Endothelial cell of umbilical vein (primary cell): ENCODE measurements at regions not wholly inside any gene's neighbourhood (a gene's known extent, or its start where the extent isn't known, plus 50 kb on each side); places are given as distances from the start of the nearest gene placed in this dataset.

Source experiments
- BruUV-seq: library from RNA; stranded (reverse); fragments of 400-500 nt; replicated peaks from 2 replicates; lab custom pipeline; 2021; lab: Mats Ljungman, UMichigan
- CTCF ChIA-PET: fragments of 300-600, 350-600 bp; sonication (Branson Sonifier 250); formaldehyde crosslinking; loops from one replicate; lab custom pipeline; 2021; ENCODE audit warnings: antibody characterized with exemption, inconsistent platforms; lab: Charles Lee
- POLR2A ChIA-PET: fragments of 300-600, 350-600 bp; sonication (Branson Sonifier 250); formaldehyde crosslinking; loops from one replicate; lab custom pipeline; 2021; ENCODE audit warnings: antibody characterized with exemption, inconsistent platforms; lab: Charles Lee
- DNase-seq: peaks from one replicate; pipeline ENCODE4 v3.0.0-alpha.2; 2011; ENCODE audit warnings: low read depth, low spot score
- FAIRE-seq: peaks from 2 replicates; lab custom pipeline; 2011; peaks lifted over from hg19 to GRCh38; lab: Jason Lieb, UNC
- H2AFZ ChIP-seq: 2 replicates; pipeline ENCODE4 v1.6.0; 2012; ENCODE audit warnings: low read depth, low read length, control low read depth, inconsistent platforms
- H3K27ac ChIP-seq: 2 replicates; pipeline ENCODE4 v1.5.1; 2011; ENCODE audit warnings: low read depth, mild to moderate bottlenecking, control low read depth, low read length, moderate library complexity; ENCODE audit not compliant: insufficient read depth
- H3K27me3 ChIP-seq, 2 experiments: 2 replicates each; pipeline versions ENCODE4 v1.6.0 to v1.6.1; 2011; ENCODE audit warnings: low read length in 2 of 2, mixed read lengths in 1 of 2; ENCODE audit not compliant: control insufficient read depth in 2 of 2, insufficient read depth in 2 of 2
- H3K36me3 ChIP-seq, 2 experiments: 2 replicates in 1 of 2; 3 replicates in 1 of 2; pipeline ENCODE4 v1.5.1; 2011; ENCODE audit warnings: low read length in 2 of 2, mild to moderate bottlenecking in 1 of 2, moderate library complexity in 1 of 2; ENCODE audit not compliant: control insufficient read depth in 2 of 2, insufficient read depth in 2 of 2; ENCODE audit errors: extremely low read depth in 1 of 2
- H3K4me1 ChIP-seq: 3 replicates; pipeline ENCODE4 v1.5.1; 2011; ENCODE audit warnings: mild to moderate bottlenecking, low read length; ENCODE audit not compliant: control insufficient read depth, insufficient read depth; ENCODE audit errors: extremely low read depth
- H3K4me2 ChIP-seq: 2 replicates; pipeline ENCODE4 v1.6.1; 2011; ENCODE audit warnings: low read length, control low read depth, mixed read lengths; ENCODE audit not compliant: insufficient read depth
- H3K4me3 ChIP-seq, 3 experiments: fragments of 200-600 bp in 1 of 3; sonication (generic), shearing (Covaris generic) in 1 of 3; replicated peaks in 1 of 3; 2 replicates each; pipeline ENCODE4 v1.5.1; 2011 to 2016; ENCODE audit warnings: control low read depth in 3 of 3, low read length in 3 of 3, mild to moderate bottlenecking in 2 of 3, inconsistent platforms in 1 of 3, low read depth in 1 of 3, moderate library complexity in 1 of 3; ENCODE audit not compliant: insufficient read depth in 1 of 3
- H3K79me2 ChIP-seq: 2 replicates; pipeline ENCODE4 v1.6.0; 2012; ENCODE audit warnings: low read length, inconsistent platforms; ENCODE audit not compliant: control insufficient read depth, insufficient read depth
- H3K9ac ChIP-seq: replicated peaks from 2 replicates; pipeline ENCODE3; 2011; ENCODE audit warnings: low read length, control low read depth; ENCODE audit not compliant: insufficient read depth; ENCODE audit errors: extremely low read depth
- H3K9me1 ChIP-seq: replicated peaks from 3 replicates; pipeline ENCODE4 v1.6.0; 2011; ENCODE audit warnings: mild to moderate bottlenecking, low read length; ENCODE audit not compliant: control insufficient read depth, insufficient read depth; ENCODE audit errors: extremely low read depth
- H3K9me3 ChIP-seq: replicated peaks from 2 replicates; pipeline ENCODE4 v1.5.1; 2012; ENCODE audit warnings: low read length, inconsistent platforms; ENCODE audit not compliant: control insufficient read depth, insufficient read depth
- H4K20me1 ChIP-seq: replicated peaks from 2 replicates; pipeline ENCODE3; 2011; ENCODE audit warnings: mild to moderate bottlenecking, low read length; ENCODE audit not compliant: control insufficient read depth, insufficient read depth; ENCODE audit errors: extremely low read depth
- CTCF ChIP-seq, 2 donors: IDR thresholded peaks; 1 replicate in 1 of 2; 2 replicates in 1 of 2; pipeline ENCODE4 v1.5.1; 2011; ENCODE audit warnings: low read length in 2 of 2, mild to moderate bottlenecking in 2 of 2, moderate library complexity in 2 of 2, control low read depth in 1 of 2, inconsistent platforms in 1 of 2, low read depth in 1 of 2; ENCODE audit not compliant: insufficient read depth in 1 of 2; ENCODE audit errors: extremely low read depth in 1 of 2
- EZH2 ChIP-seq: IDR thresholded peaks from 2 replicates; pipeline ENCODE4 v1.6.1; 2012; ENCODE audit warnings: borderline replicate concordance, low read depth, mild to moderate bottlenecking, moderate library complexity, low read length, inconsistent platforms; ENCODE audit not compliant: severe bottlenecking
- FOS ChIP-seq: IDR thresholded peaks from 2 replicates; pipeline ENCODE4 v1.6.1; 2011; ENCODE audit warnings: mild to moderate bottlenecking, low read length, moderate library complexity, borderline replicate concordance; ENCODE audit not compliant: insufficient read depth
- GATA2 ChIP-seq: IDR thresholded peaks from 2 replicates; pipeline ENCODE4 v1.7.0; 2011; ENCODE audit warnings: low read depth, mild to moderate bottlenecking, moderate library complexity, mixed read lengths, low read length; ENCODE audit not compliant: insufficient read length, insufficient read depth
- JUN ChIP-seq: IDR thresholded peaks from 2 replicates; pipeline ENCODE4 v1.6.1; 2011; ENCODE audit warnings: borderline replicate concordance, low read depth; ENCODE audit not compliant: insufficient read length, insufficient read depth
- MAX ChIP-seq: IDR thresholded peaks from 2 replicates; pipeline ENCODE4 v1.6.1; 2011; ENCODE audit not compliant: insufficient read depth, insufficient read length
- MYC ChIP-seq: IDR thresholded peaks from one replicate; pipeline ENCODE4 v1.6.1; 2011; ENCODE audit warnings: mild to moderate bottlenecking, low read depth, low read length
- POLR2A ChIP-seq: IDR thresholded peaks from 2 replicates; pipeline ENCODE4 v1.6.1; 2012; ENCODE audit warnings: low read depth, mild to moderate bottlenecking, control low read depth, low read length
- POLR2AphosphoS5 ChIP-seq: IDR thresholded peaks from 2 replicates; pipeline ENCODE4 v1.6.1; 2012; ENCODE audit warnings: low read depth, mild to moderate bottlenecking, control low read depth, low read length, moderate library complexity; ENCODE audit not compliant: insufficient read depth
- dilution Hi-C: fragments of 300-500 bp; cut with MboI; formaldehyde crosslinking; loops from one replicate; pipeline ENCODE4 v1.15.0; 2019; ENCODE audit warnings: low sequenced_read_pairs; ENCODE audit not compliant: extremely low pct_ligation_motif_present
- intact Hi-C: fragments of 100-400 bp; cut with micrococcal nuclease; formaldehyde crosslinking; loops from one replicate; pipeline ENCODE4 v1.10.0; 2022

- H3K9me1 ChIP-seq, result no peaks in the 10 kb centered on the region
- H3K4me1 ChIP-seq, result no peaks in the 10 kb centered on the region
- no peaks in the 10 kb centered on the region for H3K9me3 ChIP-seq
- DNase-seq (no peak), FAIRE-seq (no peak)
- TF ChIP-seq GATA2 (no peak), POLR2A (no peak), EZH2 (no peak), MYC (no peak), FOS (no peak), CTCF (IDR thresholded peaks at IDR 0.05; ENCODE audit: extremely low read depth in 1 of 2, insufficient read depth in 1 of 2, low read depth in 1 of 2, low read length in 2 of 2) (no peak), MAX (no peak), JUN (no peak), POLR2AphosphoS5 (no peak)
- CTCF ChIA-PET, result interaction anchor here (2.2 kb wide), 1 partner anchor 30 kb away, joined by 7 read pairs; no protein-coding TSS in a partner anchor
- no TSS peak for BruUV-seq
- H3K36me3 ChIP-seq, result no peaks in the 10 kb centered on the region
- no peak overlapping the region for H3K27ac ChIP-seq
- dilution Hi-C loops (no loop called here), intact Hi-C loops (no loop called here)
- no peaks in the 10 kb centered on the region for H4K20me1 ChIP-seq
- H3K4me3 ChIP-seq, result no peak overlapping the region
- H3K27me3 ChIP-seq, result no peaks in the 10 kb centered on the region
- H2AFZ ChIP-seq, result no peak overlapping the region
- H3K79me2 ChIP-seq, result no peaks in the 10 kb centered on the region
- POLR2A ChIA-PET, result no interaction called here
- no peak overlapping the region for H3K9ac ChIP-seq
- H3K4me2 ChIP-seq, result no peak overlapping the region
Observed at GRCh38 chr18:67134911-67135310, 381.6 kb downstream of the DSEL start.
